Keratinocyte (primary cell): ENCODE measurements at regions not wholly inside any gene's neighbourhood (a gene's known extent, or its start where the extent isn't known, plus 50 kb on each side); places are given as distances from the start of the nearest gene placed in this dataset.
"Not testable (repeated sequence)": the region's sequence is repeated elsewhere in the genome, so short reads cannot be mapped to it uniquely, and the experiment has no call there.

ENCODE experiments used
- CTCF ChIP-seq, 3 experiments: IDR thresholded peaks in 1 of 3; conservative IDR thresholded peaks in 1 of 3; optimal IDR thresholded peaks in 1 of 3; 2 replicates in 2 of 3; 3 replicates in 1 of 3; pipeline versions ENCODE3 to v1.5.1; 2011; ENCODE audit warnings: low read length in 3 of 3, mild to moderate bottlenecking in 3 of 3, moderate library complexity in 2 of 3, control low read depth in 1 of 3, inconsistent platforms in 1 of 3; ENCODE audit not compliant: insufficient read depth in 2 of 3; ENCODE audit errors: extremely low read depth in 1 of 3
- EZH2 ChIP-seq: IDR thresholded peaks from one replicate; pipeline ENCODE4 v1.6.1; 2012; ENCODE audit warnings: inconsistent platforms, mild to moderate bottlenecking, low read length, moderate library complexity

DNA sequence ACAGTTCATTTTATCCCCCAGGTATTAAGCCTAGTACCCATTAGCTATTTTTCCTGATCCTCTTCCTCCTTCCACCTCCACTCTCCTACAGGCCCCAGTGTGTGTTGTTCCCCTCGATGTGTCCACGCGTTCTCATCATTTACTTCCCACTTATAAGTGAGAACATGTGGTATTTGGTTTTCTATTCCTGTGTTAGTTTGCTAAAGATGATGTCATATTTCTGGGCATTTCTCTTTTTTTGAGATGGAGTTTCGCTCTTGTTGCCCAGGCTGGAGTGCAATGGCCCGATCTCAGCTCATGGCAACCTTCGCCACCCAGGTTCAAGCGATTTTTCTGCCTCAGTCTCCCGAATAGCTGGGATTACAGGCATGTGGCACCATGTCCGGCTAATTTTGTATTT lies 934.0 kb downstream of the TRAM1L1 start:
- TF ChIP-seq CTCF (optimal IDR thresholded peaks at IDR 0.05 in 1 of 3, IDR thresholded peaks at IDR 0.05 in 1 of 3, conservative IDR thresholded peaks at IDR 0.05 in 1 of 3; ENCODE audit: extremely low read depth in 1 of 3, insufficient read depth in 2 of 3, low read length in 3 of 3); EZH2: not testable (repeated sequence)
